COLO668 (cell line): ENCODE measurements at regions not wholly inside any gene's neighbourhood (a gene's known extent, or its start where the extent isn't known, plus 50 kb on each side); places are given as distances from the start of the nearest gene placed in this dataset.
"Not testable (repeated sequence)": the region's sequence is repeated elsewhere in the genome, so short reads cannot be mapped to it uniquely, and the experiment has no call there.

Experiments used
- DNase-seq: peaks from one replicate; lab custom pipeline; 2025; ENCODE audit not compliant: unreplicated experiment; lab: John Stamatoyannopoulos, UW

DNA sequence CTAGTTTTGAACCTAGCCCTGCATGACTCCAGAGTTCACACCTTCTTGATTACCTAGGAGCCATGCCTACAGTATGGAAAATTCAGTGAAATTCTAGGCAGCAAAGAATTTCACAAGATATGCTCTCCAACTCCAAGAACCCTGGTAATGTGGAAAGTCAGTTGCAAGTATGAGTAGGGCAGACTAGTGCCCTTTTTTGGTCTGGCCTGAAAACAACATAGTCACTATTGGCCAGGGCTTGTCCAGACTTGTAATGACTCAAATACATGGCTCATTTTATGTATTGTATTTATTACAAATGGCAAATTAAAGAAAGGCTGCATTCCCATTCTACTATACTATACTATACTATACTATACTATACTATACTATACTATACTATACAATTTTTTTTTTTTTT lies 160.4 kb downstream of the ESM1 start:
- DNase-seq: no peak

DNA sequence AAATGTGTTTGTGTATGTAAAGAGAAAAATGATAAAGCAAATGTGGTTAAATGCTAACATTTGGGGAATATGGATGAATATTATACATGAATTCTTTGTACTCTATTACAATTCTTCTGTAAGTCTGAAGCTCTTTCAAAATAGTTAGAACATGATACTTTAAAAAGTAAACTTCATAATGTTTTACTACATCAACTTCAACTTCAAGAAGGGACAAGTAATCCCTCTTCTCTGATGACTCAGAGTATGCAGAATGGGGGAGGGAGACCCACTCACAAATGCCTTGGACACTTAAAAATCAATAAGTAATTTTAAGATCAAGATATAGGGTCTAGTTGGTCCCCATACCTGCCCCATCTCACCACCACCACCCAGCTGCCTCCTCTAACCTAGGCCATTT lies 162.4 kb downstream of the ESM1 start:
- no peak for DNase-seq

DNA sequence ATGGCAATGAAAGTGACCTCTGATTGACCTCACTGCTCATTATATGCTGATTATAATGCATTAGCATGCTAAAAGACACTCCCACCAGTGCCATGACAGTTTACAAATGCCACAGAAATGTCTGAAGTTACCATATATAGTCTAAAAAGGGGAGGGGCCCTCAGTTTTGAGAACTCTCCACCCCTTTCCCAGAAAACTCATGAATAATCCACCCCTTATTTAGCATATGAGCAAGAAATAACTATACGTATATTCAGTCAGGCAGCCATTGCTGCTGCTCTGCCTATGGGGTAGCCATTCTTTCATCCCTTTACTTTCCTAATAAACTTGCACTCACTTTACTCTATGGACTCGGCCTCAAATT lies 163.1 kb downstream of the ESM1 start:
- no peak for DNase-seq

DNA sequence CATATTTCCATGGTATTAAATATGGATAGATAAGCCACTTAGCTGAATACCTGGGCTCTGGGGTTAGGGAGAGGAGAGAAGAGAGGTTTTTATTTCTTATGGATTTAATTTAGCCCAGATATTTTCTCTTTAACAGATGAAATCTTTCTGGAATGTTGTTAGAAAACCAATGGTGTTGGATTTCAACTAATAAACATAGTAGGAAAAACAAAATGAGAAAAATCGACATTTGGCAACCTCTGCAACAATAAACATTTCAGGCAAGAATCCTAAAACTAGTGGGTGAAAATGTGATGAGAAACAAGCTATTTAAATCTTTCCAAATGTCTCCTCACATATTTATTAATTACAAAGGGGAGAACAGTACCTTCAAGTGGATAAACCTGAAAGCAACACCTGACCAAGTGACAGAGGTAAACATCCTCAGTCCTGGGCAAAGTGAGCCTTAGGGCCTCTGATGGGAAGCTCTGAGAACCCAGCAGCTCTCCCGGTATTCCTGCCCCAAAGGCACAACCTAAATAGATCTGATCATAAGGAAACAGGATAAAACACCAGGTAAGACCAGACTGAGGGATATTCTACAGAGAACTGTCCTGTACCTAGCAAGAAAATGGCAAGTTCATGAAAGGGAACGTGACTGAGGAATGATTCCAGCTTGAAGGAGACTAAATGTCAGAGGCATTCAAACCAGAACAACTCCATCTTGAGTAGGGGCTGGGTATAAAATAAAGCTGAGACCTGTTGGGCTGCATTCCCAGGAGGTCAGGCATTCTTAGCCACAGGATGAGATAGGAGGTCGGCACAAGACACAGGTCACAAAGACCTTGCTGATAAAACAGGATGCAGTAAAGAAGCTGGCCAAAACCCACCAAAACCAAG lies 163.7 kb downstream of the ESM1 start:
- no peak for DNase-seq

DNA sequence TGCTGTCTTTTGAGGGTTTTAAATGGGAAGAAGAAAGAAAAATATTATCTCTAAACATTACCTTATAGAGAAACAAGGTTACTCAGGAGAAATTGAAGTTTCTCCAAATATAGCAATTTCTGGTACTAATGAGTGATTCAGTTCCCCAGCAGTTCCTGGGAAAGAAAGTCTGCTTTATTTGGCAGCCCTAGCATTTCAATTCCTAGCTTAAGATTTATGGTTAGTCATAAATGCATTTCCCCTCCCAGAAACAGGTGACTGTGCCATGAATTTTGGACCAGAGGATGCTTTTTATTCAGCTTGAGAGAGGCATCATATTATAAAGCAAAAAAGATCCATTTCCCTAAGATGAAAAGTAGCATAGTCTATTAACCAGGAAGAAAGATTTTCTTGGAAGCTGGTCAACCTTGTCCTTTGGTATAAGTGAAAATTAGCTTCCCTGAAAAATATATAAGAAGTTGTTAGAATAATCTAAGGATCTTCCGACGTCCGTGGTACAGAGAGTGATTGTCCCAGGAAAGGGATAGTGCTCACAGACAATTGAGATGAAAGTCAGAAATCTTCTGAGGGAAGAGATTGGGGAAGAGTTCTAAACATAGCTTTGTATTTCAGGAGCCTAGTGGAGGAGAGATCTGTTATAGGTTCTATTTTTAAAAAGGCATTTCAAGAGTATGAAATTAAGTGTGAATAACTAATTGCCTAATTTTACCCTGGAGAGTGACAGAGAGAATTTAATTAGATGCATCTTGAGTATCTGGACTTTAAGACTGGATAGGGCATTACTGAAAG lies 164.9 kb downstream of the ESM1 start:
- DNase-seq: no peak

DNA sequence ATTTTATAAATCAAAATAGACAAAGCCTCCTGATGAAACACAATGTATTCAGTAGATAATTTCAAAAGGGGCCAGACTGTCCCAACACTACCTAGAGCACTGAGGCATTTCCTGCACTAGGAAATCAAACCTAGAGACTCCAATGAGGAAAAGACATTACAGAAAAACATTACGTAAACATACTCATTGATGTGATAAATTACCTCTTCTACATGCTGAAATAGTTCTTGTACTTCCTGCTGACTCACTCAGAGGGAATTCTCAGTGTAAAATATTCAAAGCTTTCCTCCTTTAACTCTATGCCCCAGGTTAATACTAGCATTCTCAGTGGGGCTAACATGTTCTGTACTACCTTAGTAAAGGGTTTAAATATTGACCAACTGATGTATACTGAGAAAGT lies 178.0 kb downstream of the ESM1 start:
- no peak for DNase-seq

DNA sequence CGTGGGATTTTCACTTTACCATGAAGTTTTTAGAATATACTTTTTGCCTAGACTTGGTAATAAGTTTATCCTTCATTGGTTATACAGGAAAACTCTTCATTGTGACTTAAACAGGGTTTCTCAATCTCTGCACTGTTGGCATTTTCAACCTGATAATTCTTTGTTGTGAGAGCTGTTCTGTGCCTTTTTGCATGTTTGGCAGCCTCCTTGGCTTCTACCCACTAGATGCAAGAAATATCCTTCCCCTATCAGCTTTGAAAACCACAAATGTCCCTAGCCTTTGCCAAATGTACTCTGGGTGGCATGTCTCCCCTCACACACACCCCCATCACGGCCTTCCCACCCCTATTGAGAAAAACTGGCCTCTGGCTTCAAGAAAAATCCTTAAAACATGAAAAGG lies 180.9 kb downstream of the ESM1 start:
- no peak for DNase-seq

DNA sequence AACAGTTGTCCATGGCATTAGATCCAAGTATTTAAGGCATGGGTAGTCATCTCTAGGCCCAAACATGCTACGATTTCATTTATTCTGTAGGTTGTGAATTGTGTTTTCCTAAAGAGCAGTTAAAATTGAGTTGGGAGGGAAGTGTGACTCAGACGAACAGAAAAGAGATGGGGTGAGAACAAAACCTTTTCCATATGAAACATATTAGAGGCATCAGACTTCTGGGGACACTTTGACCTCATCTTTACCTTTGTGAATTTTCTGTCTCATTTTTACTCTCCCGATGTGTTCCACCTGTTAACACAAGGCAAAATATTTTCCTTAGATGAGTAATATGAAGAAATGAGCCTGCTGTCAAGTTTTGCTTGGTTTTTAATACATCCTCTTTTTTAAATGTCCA lies 181.3 kb downstream of the ESM1 start:
- DNase-seq: no peak

DNA sequence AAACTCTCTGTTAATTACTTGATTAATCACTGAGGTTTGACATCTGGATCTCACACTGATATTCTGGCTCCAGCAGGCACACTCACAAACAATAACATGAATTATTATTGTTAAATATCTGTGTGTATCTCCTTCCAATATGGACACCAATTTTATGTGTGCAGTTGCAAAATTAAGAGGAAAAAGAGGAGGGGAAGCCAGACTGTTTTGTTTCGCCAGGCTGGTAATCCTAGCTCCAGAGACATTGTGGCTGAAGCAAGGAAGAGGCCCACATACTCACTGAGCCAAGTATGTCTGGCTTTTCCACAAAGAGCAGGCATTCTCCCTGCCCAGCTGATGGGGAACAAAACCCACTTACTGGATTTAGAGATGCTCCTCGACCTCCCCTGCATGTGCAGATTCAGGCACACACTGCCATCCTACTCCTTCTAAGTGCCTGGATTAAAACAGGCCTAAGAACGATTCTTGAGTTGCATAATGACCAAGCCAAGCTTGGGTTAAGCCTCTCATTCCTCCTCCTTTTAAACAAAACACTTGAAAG lies 181.9 kb downstream of the ESM1 start:
- DNase-seq: no peak

DNA sequence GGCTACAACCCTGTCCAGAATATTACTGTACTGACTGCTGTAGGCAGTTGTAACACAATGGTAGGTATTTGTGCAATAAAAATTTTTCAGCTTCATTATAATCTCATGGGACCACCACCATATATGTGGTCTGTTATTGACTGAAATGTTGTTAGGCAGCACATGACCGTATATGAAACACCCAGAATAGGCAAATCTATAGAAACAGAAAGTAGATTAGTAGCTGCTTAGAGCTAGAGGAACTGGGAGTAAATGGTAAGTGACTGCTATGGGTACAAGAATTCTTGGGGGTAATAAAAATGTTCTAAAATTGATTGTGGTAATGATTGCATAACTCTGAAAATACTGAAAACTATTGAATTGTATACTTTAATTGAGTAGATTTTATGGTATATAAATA lies 185.7 kb downstream of the ESM1 start:
- DNase-seq: no peak

DNA sequence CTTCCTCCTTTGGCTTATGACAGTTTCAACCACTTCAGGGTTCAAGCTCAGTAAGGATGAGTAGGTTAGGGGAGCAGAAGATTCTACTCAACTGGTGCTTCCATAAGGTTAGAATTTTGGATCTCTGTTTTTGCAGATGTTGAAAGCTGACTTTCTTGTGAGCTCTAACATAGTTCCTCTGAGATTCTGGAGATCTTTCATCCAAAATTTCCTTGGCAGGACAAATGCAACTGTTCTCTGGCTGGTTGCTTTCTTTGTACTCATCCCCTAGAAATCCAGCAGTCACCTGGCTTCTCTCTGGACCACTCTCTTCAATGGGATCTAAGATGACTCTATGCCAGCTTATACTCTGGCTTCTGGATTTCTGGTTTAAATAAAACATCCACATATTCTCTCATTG lies 189.6 kb downstream of the ESM1 start:
- no peak for DNase-seq

DNA sequence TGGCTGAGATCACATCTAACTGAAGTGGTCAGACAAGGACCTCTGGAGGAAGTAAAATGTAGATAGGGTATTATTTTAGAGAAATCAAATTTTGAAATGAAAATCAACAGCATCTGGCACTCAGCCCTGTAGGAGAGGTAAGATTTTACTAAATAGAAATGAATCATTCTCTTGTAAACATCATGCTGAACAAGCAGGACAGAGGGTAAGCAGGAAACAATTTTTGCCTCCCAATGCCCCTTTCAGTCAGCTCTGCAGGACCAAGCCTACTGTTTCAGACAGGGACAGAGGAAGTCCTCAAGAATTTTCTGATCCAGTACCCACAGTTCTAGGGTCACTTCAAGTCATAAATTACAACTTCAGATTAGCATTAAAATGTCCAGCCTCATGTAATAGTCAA lies 190.1 kb downstream of the ESM1 start:
- no peak for DNase-seq

DNA sequence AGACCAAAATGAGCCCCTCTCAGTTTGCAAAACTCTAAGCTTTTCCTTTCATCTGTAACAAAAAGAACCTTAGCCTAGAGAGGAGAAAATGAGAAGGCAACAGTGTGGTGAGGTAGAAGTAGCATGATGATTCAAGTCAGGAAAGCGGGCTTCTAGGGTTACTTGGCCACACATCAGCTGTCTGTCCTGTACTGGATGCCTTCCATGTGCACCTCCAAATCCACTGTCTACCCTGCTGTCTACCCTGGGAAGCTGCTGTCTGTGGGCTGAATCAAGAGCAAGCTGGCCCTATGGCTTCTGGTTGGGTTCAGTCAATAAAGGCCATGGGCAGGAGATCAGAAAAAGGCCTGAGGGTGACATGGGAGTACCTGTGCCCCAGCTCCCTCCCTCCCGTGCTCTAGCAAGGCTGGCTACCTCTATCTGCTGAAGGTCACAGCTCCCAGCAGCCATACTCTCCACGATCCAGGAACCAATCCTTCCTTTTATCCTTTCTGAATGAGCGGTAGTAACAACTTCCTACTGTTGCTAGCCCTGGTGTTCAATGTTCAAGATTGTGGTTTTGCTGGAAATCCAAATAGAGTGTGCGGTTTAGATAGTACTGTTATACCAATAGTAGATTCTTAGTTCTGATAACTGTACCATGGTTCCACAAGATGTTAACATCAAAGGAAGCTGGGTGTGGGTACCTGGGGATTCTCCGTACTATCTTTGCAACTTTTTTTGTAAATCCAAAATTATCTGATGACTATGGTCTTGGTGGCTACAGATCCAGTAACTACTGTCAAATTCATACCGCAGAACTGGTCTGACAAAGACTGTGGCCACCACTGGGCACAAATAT lies 191.0 kb downstream of the ESM1 start:
- DNase-seq: no peak

DNA sequence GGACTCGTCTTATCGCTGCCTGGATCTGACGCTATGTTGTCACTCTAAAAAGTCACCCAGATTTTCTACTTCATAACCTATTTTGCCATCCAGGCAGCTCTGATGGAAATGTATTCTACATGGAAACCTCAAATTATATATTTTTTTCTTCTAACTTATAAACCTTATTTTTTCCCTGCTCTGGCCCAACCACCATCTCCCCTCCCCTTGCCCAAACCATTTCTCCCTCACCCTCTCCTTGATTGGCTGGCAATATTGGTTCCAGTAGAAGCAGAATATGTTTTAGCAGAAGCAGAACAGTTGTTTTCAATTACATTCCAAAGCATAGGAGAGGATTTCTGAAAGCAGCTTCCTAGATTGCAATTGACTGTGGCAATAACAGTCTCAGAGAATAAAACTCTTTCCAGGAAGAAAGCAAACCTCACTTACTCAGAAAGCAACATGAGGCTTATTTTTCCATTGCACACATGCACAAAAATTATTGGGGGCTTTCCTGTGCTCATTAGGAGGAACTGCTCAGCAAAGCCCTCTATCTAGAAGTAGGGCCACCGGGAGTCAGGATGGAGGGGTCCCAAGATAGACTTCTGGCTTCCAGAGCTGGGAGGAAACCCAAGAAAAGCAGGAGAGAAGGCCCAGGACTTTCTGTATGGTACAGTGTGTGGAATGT lies 191.8 kb downstream of the ESM1 start:
- DNase-seq: no peak

DNA sequence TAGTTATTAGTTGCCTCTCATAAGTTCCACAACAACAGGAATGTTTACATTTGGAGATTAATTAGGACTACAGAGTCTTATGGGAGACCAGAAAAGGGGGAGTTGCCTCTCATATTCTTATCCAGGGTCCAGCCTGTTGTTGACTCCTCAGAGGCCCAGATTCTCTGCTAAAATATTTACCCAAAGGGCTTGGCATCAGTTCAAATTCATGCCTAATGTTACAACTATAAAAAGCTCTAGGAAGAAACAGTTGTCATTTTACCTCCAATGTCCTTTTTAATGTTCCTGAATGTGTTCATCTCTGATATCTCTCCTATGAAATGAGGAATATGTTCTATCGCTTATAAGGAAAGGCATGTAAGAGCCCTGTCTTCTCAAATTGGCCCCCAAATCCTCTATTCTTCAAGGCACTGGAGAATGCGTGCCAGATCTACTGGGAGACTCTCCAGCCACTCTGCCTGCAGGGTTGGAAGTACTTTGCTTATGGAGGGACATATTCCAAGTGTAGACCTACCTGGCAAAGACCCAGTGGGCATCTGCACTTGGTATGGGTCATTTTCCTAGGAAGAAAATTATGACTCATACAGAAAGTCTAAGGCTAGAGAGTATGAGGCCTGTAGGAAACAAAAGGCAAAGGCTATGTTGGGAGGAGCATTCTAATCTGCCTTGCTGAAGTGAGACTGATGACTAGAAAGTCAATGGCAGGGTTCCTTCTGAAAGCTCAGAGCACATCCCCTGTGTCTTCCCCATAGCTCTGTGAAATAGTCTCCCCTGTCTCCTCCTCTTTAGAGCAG lies 192.6 kb downstream of the ESM1 start:
- DNase-seq: no peak

DNA sequence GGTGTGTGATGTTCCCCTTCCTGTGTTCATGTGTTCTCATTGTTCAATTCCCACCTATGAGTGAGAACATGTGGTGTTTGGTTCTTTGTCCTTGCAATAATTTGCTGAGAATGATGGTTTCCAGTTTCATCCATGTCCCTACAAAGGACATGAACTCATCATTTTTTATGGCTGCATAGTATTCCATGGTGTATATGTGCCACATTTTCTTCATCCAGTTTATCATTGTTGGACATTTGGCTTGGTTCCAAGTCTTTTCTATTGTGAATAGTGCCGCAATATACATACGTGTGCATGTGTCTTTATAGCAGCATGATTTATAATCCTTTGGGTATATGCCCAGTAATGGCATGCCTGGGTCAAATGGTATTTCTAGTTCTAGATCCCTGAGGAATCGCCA lies 197.5 kb downstream of the ESM1 start:
- DNase-seq: not testable (repeated sequence)

DNA sequence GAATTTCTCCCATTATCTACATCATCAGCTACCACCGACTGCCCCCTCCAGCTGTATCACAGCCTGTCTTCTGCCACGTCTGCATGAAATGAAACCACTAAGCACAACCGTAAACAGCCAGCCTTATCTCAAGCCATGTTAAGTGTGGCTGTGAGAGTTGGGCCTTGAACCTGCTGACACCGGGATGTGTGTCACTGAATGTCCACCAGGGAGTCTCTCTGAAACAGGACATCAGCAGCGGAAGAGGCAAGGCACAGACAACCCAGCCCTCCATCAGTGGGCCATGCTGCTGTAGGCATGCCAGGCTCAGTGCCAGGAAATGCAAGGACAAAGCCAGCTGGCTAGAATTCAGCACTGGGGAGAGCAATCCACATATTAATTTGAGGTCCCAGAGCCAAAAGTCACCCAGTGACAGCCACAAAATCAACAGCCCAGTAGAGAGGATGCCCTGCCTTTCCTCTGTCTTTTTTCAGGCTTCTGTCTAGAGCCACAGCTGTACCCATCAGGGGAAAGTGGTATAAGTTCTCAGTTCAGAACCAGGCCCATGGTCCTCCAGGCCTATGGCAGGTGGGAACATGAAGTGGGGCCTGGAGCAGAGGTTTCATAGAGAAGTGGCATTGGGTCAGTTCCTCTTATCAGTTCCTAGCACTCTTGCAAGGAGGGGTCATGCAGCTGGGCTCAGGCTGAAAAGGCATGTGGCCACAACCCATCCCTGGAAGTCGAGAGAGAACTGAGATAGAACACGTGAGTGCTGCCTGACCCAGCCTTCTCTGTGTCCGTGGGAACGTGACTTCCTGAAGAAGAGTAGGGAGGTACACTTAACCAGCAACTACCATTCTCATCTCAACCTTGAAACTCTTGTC lies 199.4 kb downstream of the ESM1 start:
- no peak for DNase-seq

DNA sequence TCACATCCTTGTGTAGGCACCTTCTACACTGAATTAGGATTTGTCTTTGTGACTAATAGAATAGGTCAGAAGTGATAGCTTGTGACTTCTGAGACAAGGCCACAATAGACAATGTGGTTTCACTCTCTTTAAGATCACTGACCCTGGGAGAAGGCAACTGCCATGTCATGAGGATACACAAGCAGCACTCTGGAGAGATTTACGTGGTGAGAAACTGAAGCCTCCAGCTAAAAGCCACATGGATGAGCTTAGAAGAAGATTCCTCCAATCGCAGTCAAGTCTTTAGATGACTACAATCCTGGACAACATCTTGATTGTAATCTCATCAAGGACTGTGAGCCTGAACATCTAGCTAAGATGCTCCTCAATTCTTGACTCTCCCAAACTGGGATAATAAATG lies 206.6 kb downstream of the ESM1 start:
- DNase-seq: no peak

DNA sequence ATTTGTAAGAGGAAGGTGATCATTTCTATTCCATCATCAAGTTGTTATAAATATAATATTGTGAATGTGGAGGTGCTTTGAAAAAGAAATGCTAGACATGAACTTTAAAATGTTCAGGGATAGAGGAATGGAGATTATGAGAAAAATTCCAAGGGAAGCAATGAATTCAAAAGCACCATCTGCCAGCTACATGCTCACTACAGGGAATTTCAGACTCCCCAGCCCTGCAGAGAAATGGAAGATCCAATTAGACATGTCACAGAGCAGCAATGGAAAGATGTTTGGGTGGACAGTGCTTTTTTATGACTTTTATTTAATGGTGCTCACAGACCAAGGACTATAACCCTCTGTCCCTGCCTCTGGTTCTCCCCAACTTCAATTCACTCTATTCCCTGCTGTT lies 209.7 kb downstream of the ESM1 start:
- DNase-seq: no peak
